Keratinocyte (primary cell): ENCODE measurements at regions not wholly inside any gene's neighbourhood (a gene's known extent, or its start where the extent isn't known, plus 50 kb on each side); places are given as distances from the start of the nearest gene placed in this dataset.

ENCODE experiments used
- CTCF ChIP-seq, 3 experiments: IDR thresholded peaks in 1 of 3; conservative IDR thresholded peaks in 1 of 3; optimal IDR thresholded peaks in 1 of 3; 2 replicates in 2 of 3; 3 replicates in 1 of 3; pipeline versions ENCODE3 to v1.5.1; 2011; ENCODE audit warnings: low read length in 3 of 3, mild to moderate bottlenecking in 3 of 3, moderate library complexity in 2 of 3, control low read depth in 1 of 3, inconsistent platforms in 1 of 3; ENCODE audit not compliant: insufficient read depth in 2 of 3; ENCODE audit errors: extremely low read depth in 1 of 3
- EZH2 ChIP-seq: IDR thresholded peaks from one replicate; pipeline ENCODE4 v1.6.1; 2012; ENCODE audit warnings: inconsistent platforms, mild to moderate bottlenecking, low read length, moderate library complexity

GRCh38 chr10:109474812-109475211 is 448.5 kb downstream of the XPNPEP1 start:
- no peak for TF ChIP-seq CTCF (optimal IDR thresholded peaks at IDR 0.05 in 1 of 3, IDR thresholded peaks at IDR 0.05 in 1 of 3, conservative IDR thresholded peaks at IDR 0.05 in 1 of 3; ENCODE audit: extremely low read depth in 1 of 3, insufficient read depth in 2 of 3, low read length in 3 of 3)
- TF ChIP-seq EZH2, result no peak
